GM12865 (cell line): ENCODE measurements at regions not wholly inside any gene's neighbourhood (a gene's known extent, or its start where the extent isn't known, plus 50 kb on each side); places are given as distances from the start of the nearest gene placed in this dataset.
A peak's percentile ranks its signal among the peaks of the same experiment; 100 is the strongest.

Experiments used
- DNase-seq: peaks from one replicate; pipeline ENCODE4 v3.0.0; 2010; ENCODE audit warnings: low read depth
- H3K4me3 ChIP-seq: 2 replicates; pipeline ENCODE4 v1.5.1; 2011; ENCODE audit warnings: mild to moderate bottlenecking, low read depth, low read length, control low read depth
- TF ChIP-seq, protein P1 (sequence below): IDR thresholded peaks from 2 replicates; pipeline ENCODE4 v1.5.1; 2011; ENCODE audit warnings: low read length, control low read depth, low read depth, inconsistent platforms; ENCODE audit not compliant: insufficient read depth; ENCODE audit errors: missing control alignments

- TF ChIP-seq, protein P1, sequence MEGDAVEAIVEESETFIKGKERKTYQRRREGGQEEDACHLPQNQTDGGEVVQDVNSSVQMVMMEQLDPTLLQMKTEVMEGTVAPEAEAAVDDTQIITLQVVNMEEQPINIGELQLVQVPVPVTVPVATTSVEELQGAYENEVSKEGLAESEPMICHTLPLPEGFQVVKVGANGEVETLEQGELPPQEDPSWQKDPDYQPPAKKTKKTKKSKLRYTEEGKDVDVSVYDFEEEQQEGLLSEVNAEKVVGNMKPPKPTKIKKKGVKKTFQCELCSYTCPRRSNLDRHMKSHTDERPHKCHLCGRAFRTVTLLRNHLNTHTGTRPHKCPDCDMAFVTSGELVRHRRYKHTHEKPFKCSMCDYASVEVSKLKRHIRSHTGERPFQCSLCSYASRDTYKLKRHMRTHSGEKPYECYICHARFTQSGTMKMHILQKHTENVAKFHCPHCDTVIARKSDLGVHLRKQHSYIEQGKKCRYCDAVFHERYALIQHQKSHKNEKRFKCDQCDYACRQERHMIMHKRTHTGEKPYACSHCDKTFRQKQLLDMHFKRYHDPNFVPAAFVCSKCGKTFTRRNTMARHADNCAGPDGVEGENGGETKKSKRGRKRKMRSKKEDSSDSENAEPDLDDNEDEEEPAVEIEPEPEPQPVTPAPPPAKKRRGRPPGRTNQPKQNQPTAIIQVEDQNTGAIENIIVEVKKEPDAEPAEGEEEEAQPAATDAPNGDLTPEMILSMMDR = no peak
- no peak for DNase-seq
- no peak overlapping the region for H3K4me3 ChIP-seq
Observed at GRCh38 chr20:7015257-7015656, 247.8 kb downstream of the BMP2 start.

DNA sequence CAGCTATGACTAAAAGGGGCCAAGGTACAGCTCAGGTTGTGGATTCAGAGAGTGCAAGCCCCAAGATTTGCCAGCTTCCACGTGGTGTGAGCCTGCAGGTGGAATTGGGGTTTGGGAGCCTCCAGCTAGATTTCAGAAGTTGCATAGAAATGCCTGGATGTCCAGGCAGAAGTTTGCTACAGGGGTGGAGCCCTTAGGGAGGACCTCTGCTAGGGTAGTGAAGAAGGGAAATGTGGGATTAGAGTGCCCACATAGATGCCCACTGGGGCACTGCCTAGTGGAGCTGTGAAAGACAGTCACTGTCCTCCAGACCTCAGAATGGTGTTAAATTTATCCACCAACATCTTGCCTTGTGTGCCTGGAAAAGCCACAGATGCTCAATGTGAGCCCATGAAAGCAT, 255.1 kb downstream of the BMP2 start:
- no peak for DNase-seq
- H3K4me3 ChIP-seq = no peak overlapping the region
- TF ChIP-seq, protein P1 = no peak

DNA sequence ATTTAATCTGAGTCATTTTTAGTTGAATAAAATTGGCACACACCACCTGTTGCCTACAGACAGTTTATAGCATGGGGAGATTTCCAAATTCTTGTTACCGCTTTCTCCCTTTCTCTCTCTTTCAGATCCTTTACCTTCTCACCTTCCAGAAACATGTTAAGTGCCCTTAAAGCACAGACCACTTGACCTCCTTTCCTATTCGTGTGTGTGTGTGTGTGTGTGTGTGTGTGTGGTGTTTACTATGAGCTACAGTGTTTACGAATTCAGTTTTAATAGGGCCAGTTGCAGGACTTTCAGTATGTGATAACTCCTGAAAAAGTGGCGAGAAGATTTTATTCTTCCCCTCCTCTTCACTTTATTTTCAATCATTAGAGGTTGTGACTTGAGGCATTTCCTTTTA, 258.1 kb downstream of the BMP2 start:
- TF ChIP-seq, protein P1 = no peak
- H3K4me3 ChIP-seq = no peak overlapping the region
- no peak for DNase-seq

- DNase-seq = no peak
Observed at GRCh38 chr20:7029019-7029418, 261.5 kb downstream of the BMP2 start.

DNA sequence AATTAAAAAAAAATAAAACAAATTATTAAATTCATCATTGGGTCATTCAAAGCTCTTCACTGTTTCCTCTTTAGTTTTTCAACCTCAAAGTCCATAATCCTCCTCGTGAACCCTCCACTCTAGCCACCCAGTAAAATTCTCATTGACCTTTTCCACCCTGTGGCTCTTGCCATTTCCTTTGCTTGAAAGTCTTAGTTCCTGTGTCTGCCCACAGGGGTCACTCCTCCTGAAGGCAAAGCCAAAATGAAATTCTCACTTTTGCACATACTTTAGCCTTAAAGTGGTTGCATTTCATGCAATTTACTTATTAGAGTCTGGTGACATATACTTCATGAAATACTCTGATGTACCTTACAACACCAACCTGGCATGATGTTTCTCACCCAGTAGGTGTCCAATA, 263.7 kb downstream of the BMP2 start:
- DNase-seq = no peak
- H3K4me3 ChIP-seq = no peak overlapping the region
- TF ChIP-seq, protein P1 = peak; percentile 9

More at GRCh38 chr20:7029019-7029418, 261.5 kb downstream of the BMP2 start:
- TF ChIP-seq, protein P1 = no peak
- H3K4me3 ChIP-seq = no peak overlapping the region

- DNase-seq = no peak
- TF ChIP-seq, protein P1 = no peak
- no peak overlapping the region for H3K4me3 ChIP-seq
Observed at GRCh38 chr20:7038029-7038428, 270.5 kb downstream of the BMP2 start.

- TF ChIP-seq, protein P1 = no peak
- H3K4me3 ChIP-seq = no peak overlapping the region
- DNase-seq = no peak
Observed at GRCh38 chr20:7057611-7058010, 290.1 kb downstream of the BMP2 start.
